HepG2 (cell line): ENCODE measurements at regions not wholly inside any gene's neighbourhood (a gene's known extent, or its start where the extent isn't known, plus 50 kb on each side); places are given as distances from the start of the nearest gene placed in this dataset.

Source experiments
- CTCF ChIP-seq: sonication (generic); formaldehyde crosslinking; IDR thresholded peaks from 2 replicates; pipeline ENCODE4 v1.5.0; 2020; ENCODE audit warnings: mild to moderate bottlenecking, missing genetic modification reagents, moderate library complexity
- HOXA5 ChIP-seq: sonication (generic); formaldehyde crosslinking; IDR thresholded peaks from 2 replicates; pipeline ENCODE4 v1.4.0; 2020; ENCODE audit warnings: missing genetic modification reagents
- NR2C2 ChIP-seq: sonication (generic); formaldehyde crosslinking; IDR thresholded peaks from 2 replicates; pipeline ENCODE4 v1.4.0; 2020; ENCODE audit warnings: missing genetic modification reagents, mild to moderate bottlenecking, moderate library complexity, borderline replicate concordance
- ZBTB4 ChIP-seq: sonication (generic); formaldehyde crosslinking; IDR thresholded peaks from 2 replicates; pipeline ENCODE4 v1.4.0; 2020; ENCODE audit warnings: missing genetic modification reagents, mild to moderate bottlenecking, borderline replicate concordance

GRCh38 chr3:25056036-25056755 lies 371.9 kb upstream of the RARB start:
- TF ChIP-seq CTCF (CRISPR knock-in tag) = no peak
- TF ChIP-seq ZBTB4 (CRISPR knock-in tag) = no peak
- TF ChIP-seq NR2C2 (CRISPR knock-in tag) = no peak
- no peak for TF ChIP-seq HOXA5 (CRISPR knock-in tag)
